Skeletal muscle tissue (tissue), 3 donors: ENCODE measurements at regions not wholly inside any gene's neighbourhood (a gene's known extent, or its start where the extent isn't known, plus 50 kb on each side); places are given as distances from the start of the nearest gene placed in this dataset.

Experiments
- H3K27ac ChIP-seq: one replicate; pipeline ENCODE4 v1.7.0; 2013; ENCODE audit warnings: mild to moderate bottlenecking, low read depth, low read length, inconsistent platforms
- H3K27me3 ChIP-seq, 3 donors: one replicate each; pipeline ENCODE4 v1.7.0; 2013; ENCODE audit warnings: low read length in 3 of 3; ENCODE audit not compliant: control insufficient read depth in 3 of 3, insufficient read depth in 3 of 3
- H3K36me3 ChIP-seq, 3 donors: one replicate each; pipeline ENCODE4 v1.7.0; 2013; ENCODE audit warnings: low read length in 3 of 3; ENCODE audit not compliant: control insufficient read depth in 3 of 3, insufficient read depth in 3 of 3
- H3K4me1 ChIP-seq, 3 donors: one replicate each; pipeline ENCODE4 v1.7.0; 2013; ENCODE audit warnings: low read length in 3 of 3, mild to moderate bottlenecking in 3 of 3; ENCODE audit not compliant: control insufficient read depth in 3 of 3, insufficient read depth in 3 of 3
- H3K4me3 ChIP-seq, 3 donors: one replicate each; pipeline ENCODE4 v1.7.0; 2013; ENCODE audit warnings: low read length in 3 of 3
- H3K9ac ChIP-seq, 3 donors: one replicate each; pipeline ENCODE4 v1.7.0; 2013; ENCODE audit warnings: low read length in 3 of 3, mild to moderate bottlenecking in 3 of 3, moderate library complexity in 2 of 3, low read depth in 1 of 3
- H3K9me3 ChIP-seq, 3 donors: one replicate each; pipeline ENCODE4 v1.7.0; 2013; ENCODE audit warnings: low read length in 3 of 3; ENCODE audit not compliant: control insufficient read depth in 3 of 3
- donor health status: Osteomylitis.

GRCh38 chr11:26019386-26019785 lies 312.5 kb upstream of the ANO3 start:
- Histone ChIP-seq H3K9ac (no peak overlapping the region), H3K4me3 (no peak overlapping the region), H3K9me3 (no peaks in the 10 kb centered on the region), H3K4me1 (no peaks in the 10 kb centered on the region), H3K27ac (no peak overlapping the region), H3K36me3 (no peaks in the 10 kb centered on the region), H3K27me3 (no peaks in the 10 kb centered on the region)

- no peak overlapping the region for H3K27ac ChIP-seq
- H3K27me3 ChIP-seq = no peaks in the 10 kb centered on the region
- H3K4me3 ChIP-seq = no peak overlapping the region
- H3K4me1 ChIP-seq = no peaks in the 10 kb centered on the region
- no peak overlapping the region for H3K9ac ChIP-seq
- no peaks in the 10 kb centered on the region for H3K36me3 ChIP-seq
- H3K9me3 ChIP-seq = no peaks in the 10 kb centered on the region
Measured at GRCh38 chr11:26021017-26021416, 310.9 kb upstream of the ANO3 start.

- no peak overlapping the region for H3K27ac ChIP-seq
- no peaks in the 10 kb centered on the region for H3K36me3 ChIP-seq
- no peak overlapping the region for H3K4me3 ChIP-seq
- no peaks in the 10 kb centered on the region for H3K9me3 ChIP-seq
- H3K9ac ChIP-seq = no peak overlapping the region
- H3K4me1 ChIP-seq = no peaks in the 10 kb centered on the region
- no peaks in the 10 kb centered on the region for H3K27me3 ChIP-seq
Measured at GRCh38 chr11:26023057-26023456, 308.9 kb upstream of the ANO3 start.

- Histone ChIP-seq H3K9me3 (no peaks in the 10 kb centered on the region), H3K4me1 (no peaks in the 10 kb centered on the region), H3K4me3 (no peak overlapping the region), H3K27ac (no peak overlapping the region), H3K27me3 (no peaks in the 10 kb centered on the region), H3K9ac (no peak overlapping the region), H3K36me3 (no peaks in the 10 kb centered on the region)
Measured at GRCh38 chr11:26025676-26026075, 306.3 kb upstream of the ANO3 start.

- H3K4me1 ChIP-seq = no peaks in the 10 kb centered on the region
- H3K36me3 ChIP-seq = no peaks in the 10 kb centered on the region
- no peak overlapping the region for H3K4me3 ChIP-seq
- no peak overlapping the region for H3K27ac ChIP-seq
- no peaks in the 10 kb centered on the region for H3K9me3 ChIP-seq
- no peaks in the 10 kb centered on the region for H3K27me3 ChIP-seq
- H3K9ac ChIP-seq = no peak overlapping the region
Measured at GRCh38 chr11:26026078-26026477, 305.9 kb upstream of the ANO3 start.

GRCh38 chr11:26027887-26028286 lies 304.0 kb upstream of the ANO3 start:
- H3K27ac ChIP-seq = no peak overlapping the region
- no peaks in the 10 kb centered on the region for H3K36me3 ChIP-seq
- no peaks in the 10 kb centered on the region for H3K4me1 ChIP-seq
- no peaks in the 10 kb centered on the region for H3K27me3 ChIP-seq
- no peak overlapping the region for H3K9ac ChIP-seq
- H3K4me3 ChIP-seq = no peak overlapping the region
- H3K9me3 ChIP-seq = no peaks in the 10 kb centered on the region

GRCh38 chr11:26028393-26028911 lies 303.5 kb upstream of the ANO3 start:
- Histone ChIP-seq H3K4me3 (no peak overlapping the region), H3K36me3 (no peaks in the 10 kb centered on the region), H3K9me3 (no peaks in the 10 kb centered on the region), H3K27me3 (no peaks in the 10 kb centered on the region), H3K27ac (no peak overlapping the region), H3K4me1 (no peaks in the 10 kb centered on the region), H3K9ac (no peak overlapping the region)

GRCh38 chr11:26030399-26030798 lies 301.5 kb upstream of the ANO3 start:
- no peaks in the 10 kb centered on the region for H3K4me1 ChIP-seq
- no peak overlapping the region for H3K9ac ChIP-seq
- no peak overlapping the region for H3K27ac ChIP-seq
- H3K27me3 ChIP-seq = no peaks in the 10 kb centered on the region
- H3K4me3 ChIP-seq = no peak overlapping the region
- no peaks in the 10 kb centered on the region for H3K36me3 ChIP-seq
- no peaks in the 10 kb centered on the region for H3K9me3 ChIP-seq

- Histone ChIP-seq H3K27ac (no peak overlapping the region), H3K36me3 (no peaks in the 10 kb centered on the region), H3K4me1 (no peaks in the 10 kb centered on the region), H3K9ac (no peak overlapping the region), H3K4me3 (no peak overlapping the region), H3K27me3 (no peaks in the 10 kb centered on the region), H3K9me3 (no peaks in the 10 kb centered on the region)
Measured at GRCh38 chr11:26032241-26032640, 299.7 kb upstream of the ANO3 start.

GRCh38 chr11:26035696-26036095 lies 296.2 kb upstream of the ANO3 start:
- Histone ChIP-seq H3K27ac (no peak overlapping the region), H3K4me1 (no peaks in the 10 kb centered on the region), H3K9me3 (no peaks in the 10 kb centered on the region), H3K36me3 (no peaks in the 10 kb centered on the region), H3K4me3 (no peak overlapping the region), H3K9ac (no peak overlapping the region), H3K27me3 (no peaks in the 10 kb centered on the region)

GRCh38 chr11:26037716-26038115 lies 294.2 kb upstream of the ANO3 start:
- Histone ChIP-seq H3K27me3 (no peaks in the 10 kb centered on the region), H3K9me3 (no peaks in the 10 kb centered on the region), H3K27ac (no peak overlapping the region), H3K4me1 (no peaks in the 10 kb centered on the region), H3K36me3 (no peaks in the 10 kb centered on the region), H3K9ac (no peak overlapping the region), H3K4me3 (no peak overlapping the region)
